HepG2 (cell line): ENCODE measurements at regions not wholly inside any gene's neighbourhood (a gene's known extent, or its start where the extent isn't known, plus 50 kb on each side); places are given as distances from the start of the nearest gene placed in this dataset.

Source experiments
- ATAC-seq: fragments of 200-7000 bp; cut with Tn5 transposase; 3 replicates; pipeline ENCODE4 v1.9.1; 2020; ENCODE audit warnings: mild to moderate bottlenecking, moderate library complexity
- BruUV-seq: library from RNA; stranded (reverse); fragments of 400-500 nt; replicated peaks from 2 replicates; lab custom pipeline; 2021; lab: Mats Ljungman, UMichigan
- CTCF ChIA-PET: fragments of 300-600 bp; formaldehyde crosslinking; extraction: SDS; loops from one replicate; lab custom pipeline; 2021; ENCODE audit warnings: low total read pairs, inconsistent platforms, low intra/inter-chr PET ratio; lab: Yijun Ruan, JAX
- POLR2A ChIA-PET: fragments of 350-600 bp; sonication (Branson Sonifier 250); formaldehyde crosslinking; loops from one replicate; lab custom pipeline; 2020; ENCODE audit warnings: antibody characterized with exemption, inconsistent platforms; lab: Yijun Ruan, JAX
- DNase-seq: peaks from one replicate; pipeline ENCODE4 v3.0.0-alpha.2; 2015; ENCODE audit warnings: low spot score
- FAIRE-seq: peaks from 3 replicates; lab custom pipeline; 2011; peaks lifted over from hg19 to GRCh38; lab: Jason Lieb, UNC
- H2AFZ ChIP-seq: one replicate; pipeline ENCODE4 v1.6.1; 2011; ENCODE audit warnings: low read length, inconsistent platforms
- H3K27ac ChIP-seq: fragments of 300-600 bp; 3 replicates; pipeline ENCODE4 v1.8.0; 2011; ENCODE audit warnings: mixed run types, mild to moderate bottlenecking, mixed read lengths, low read length, inconsistent platforms; ENCODE audit not compliant: insufficient read depth; ENCODE audit errors: extremely low read length
- H3K27me3 ChIP-seq, 2 experiments: fragments of 200-600 bp in 1 of 2; 2 replicates in 1 of 2; 3 replicates in 1 of 2; pipeline versions ENCODE4 v1.6.0 to v1.8.0; 2011; ENCODE audit warnings: low read length in 2 of 2, mild to moderate bottlenecking in 2 of 2, moderate library complexity in 2 of 2, inconsistent platforms in 1 of 2; ENCODE audit not compliant: insufficient read depth in 2 of 2, control insufficient read depth in 1 of 2
- H3K36me3 ChIP-seq, 2 experiments: fragments of 200-600 bp in 1 of 2; replicated peaks in 1 of 2; 2 replicates in 1 of 2; 3 replicates in 1 of 2; pipeline versions ENCODE4 v1.5.1 to v1.8.0; 2011; ENCODE audit warnings: low read length in 2 of 2, inconsistent platforms in 1 of 2; ENCODE audit not compliant: insufficient read depth in 2 of 2, control insufficient read depth in 1 of 2
- H3K4me1 ChIP-seq: 2 replicates; pipeline ENCODE4 v1.5.1; 2012; ENCODE audit warnings: low read length, inconsistent platforms; ENCODE audit not compliant: insufficient read depth
- H3K4me2 ChIP-seq: 2 replicates; pipeline ENCODE4 v1.6.0; 2011; ENCODE audit warnings: low read depth, low read length, inconsistent platforms
- H3K4me3 ChIP-seq, 3 experiments: fragments of 200-600 bp in 1 of 3; sonication (generic), shearing (Covaris generic) in 1 of 3; replicated peaks in 1 of 3; 2 replicates each; pipeline ENCODE4 v1.5.1; 2011 to 2016; ENCODE audit warnings: low read length in 3 of 3, inconsistent platforms in 2 of 3, low read depth in 2 of 3, mild to moderate bottlenecking in 2 of 3, control low read depth in 1 of 3, mixed read lengths in 1 of 3; ENCODE audit not compliant: insufficient read depth in 1 of 3
- H3K79me2 ChIP-seq: one replicate; pipeline ENCODE4 v1.6.1; 2011; ENCODE audit warnings: low read length, inconsistent platforms; ENCODE audit not compliant: insufficient read depth
- H3K9ac ChIP-seq: 2 replicates; pipeline ENCODE4 v1.6.0; 2011; ENCODE audit warnings: mild to moderate bottlenecking, low read depth, low read length, inconsistent platforms; ENCODE audit not compliant: insufficient read depth
- H3K9me3 ChIP-seq: 2 replicates; pipeline ENCODE4 v1.5.1; 2012; ENCODE audit warnings: mild to moderate bottlenecking, low read length
- H4K20me1 ChIP-seq: 2 replicates; pipeline ENCODE4 v1.6.0; 2011; ENCODE audit warnings: inconsistent platforms, mild to moderate bottlenecking, low read length, moderate library complexity; ENCODE audit not compliant: insufficient read depth
- ATF2 ChIP-seq: sonication (generic); formaldehyde crosslinking; IDR thresholded peaks from 2 replicates; pipeline ENCODE4 v1.4.0; 2020; ENCODE audit warnings: missing genetic modification reagents
- CBX2 ChIP-seq, 2 experiments: fragments of 200-600 bp in 1 of 2; sonication (generic); formaldehyde crosslinking in 1 of 2; IDR thresholded peaks; 2 replicates each; pipeline versions ENCODE4 v1.7.0 to v1.8.1; 2018 to 2022; ENCODE audit warnings: low read depth in 2 of 2, low read length in 1 of 2, mild to moderate bottlenecking in 1 of 2, missing genetic modification reagents in 1 of 2
- PBX3 ChIP-seq: sonication (generic); formaldehyde crosslinking; IDR thresholded peaks from 2 replicates; pipeline ENCODE4 v1.8.1; 2023; ENCODE audit warnings: missing genetic modification reagents, inconsistent platforms, borderline replicate concordance
- SNRNP70 ChIP-seq: fragments of 200-400 bp; formaldehyde crosslinking; IDR thresholded peaks from 2 replicates; pipeline ENCODE4 v1.6.1; 2017; ENCODE audit warnings: mild to moderate bottlenecking, low read depth, low read length, moderate library complexity
- ZFP37 ChIP-seq: sonication (generic); formaldehyde crosslinking; IDR thresholded peaks from 2 replicates; pipeline ENCODE4 v1.4.0; 2020; ENCODE audit warnings: missing genetic modification reagents, borderline replicate concordance
- ZNF256 ChIP-seq: sonication (generic); formaldehyde crosslinking; conservative IDR thresholded peaks from 2 replicates; pipeline ENCODE4 v1.4.0; 2020; ENCODE audit warnings: missing genetic modification reagents
- ZNF841 ChIP-seq: sonication (generic); formaldehyde crosslinking; IDR thresholded peaks from 2 replicates; pipeline ENCODE4 v1.8.1; 2023; ENCODE audit warnings: missing genetic modification reagents, borderline replicate concordance
- WGBS: methylation state at CpG from one replicate; pipeline ENCODE4 v1.1.6; 2017; ENCODE audit warnings: low lambda C conversion rate; 5-methylcytosine and 5-hydroxymethylcytosine counted together
- in situ Hi-C: cut with HindIII; loops from 2 replicates; pipeline ENCODE4 v1.10.0; 2017; ENCODE audit warnings: low pct_unique_long_range_greater_than_20kb; ENCODE audit not compliant: extremely low pct_ligation_motif_present
- intact Hi-C: fragments of 100-400 bp; cut with micrococcal nuclease; formaldehyde crosslinking; loops from one replicate; pipeline ENCODE4 v1.10.0; 2022; ENCODE audit not compliant: unreplicated experiment

- TF ChIP-seq ATF2, result no peak
- no peak for TF ChIP-seq ZFP37 (CRISPR knock-in tag)
- TF ChIP-seq PBX3, result no peak
- TF ChIP-seq SNRNP70, result no peak
- no peak for TF ChIP-seq ZNF841 (CRISPR knock-in tag)
- no peak for TF ChIP-seq CBX2 (IDR thresholded peaks at IDR 0.05; ENCODE audit: low read depth, low read length)
- no peak for TF ChIP-seq CBX2 (CRISPR knock-in tag; IDR thresholded peaks at IDR 0.05; ENCODE audit: low read depth)
These were observed 326.4 kb upstream of the SFSWAP start (continued) for GRCh38 chr12:131384544-131384855.

GRCh38 chr12:131385313-131386166 lies 325.4 kb upstream of the SFSWAP start:
- H3K9me3 ChIP-seq, result no peaks in the 10 kb centered on the region
- H3K27ac ChIP-seq, result no peak overlapping the region
- no peak overlapping the region for H3K4me3 ChIP-seq
- WGBS, result 7% methylated on average over 10 of the region's 26 CpGs
- BruUV-seq, result no TSS peak
- no peak for ATAC-seq
- in situ Hi-C loops, result no loop called here
- no peaks in the 10 kb centered on the region for H3K79me2 ChIP-seq
- H3K27me3 ChIP-seq, result peaks cover 2 to 24% of the 10 kb centered on the region in 2 experiments; a peak in 4 of 5 replicates
- H3K4me2 ChIP-seq, result no peak overlapping the region
- no peak for TF ChIP-seq ZNF256 (CRISPR knock-in tag)
- H3K4me1 ChIP-seq, result no peaks in the 10 kb centered on the region
- ChIA-PET POLR2A (no interaction called here), CTCF (no interaction called here)
- no peak overlapping the region for H3K9ac ChIP-seq
- H2AFZ ChIP-seq, result no peak overlapping the region
- no peaks in the 10 kb centered on the region; the same call in 1 of the 2 replicates for H4K20me1 ChIP-seq
- intact Hi-C loops, result no loop called here
- FAIRE-seq, result no peak
- no peaks in the 10 kb centered on the region for H3K36me3 ChIP-seq
- no peak for DNase-seq
